ENCODE measurements at regions not wholly inside any gene's neighbourhood (a gene's known extent, or its start where the extent isn't known, plus 50 kb on each side); places are given as distances from the start of the nearest gene placed in this dataset.
"Not testable (repeated sequence)": the region's sequence is repeated elsewhere in the genome, so short reads cannot be mapped to it uniquely, and the experiment has no call there.

DNA sequence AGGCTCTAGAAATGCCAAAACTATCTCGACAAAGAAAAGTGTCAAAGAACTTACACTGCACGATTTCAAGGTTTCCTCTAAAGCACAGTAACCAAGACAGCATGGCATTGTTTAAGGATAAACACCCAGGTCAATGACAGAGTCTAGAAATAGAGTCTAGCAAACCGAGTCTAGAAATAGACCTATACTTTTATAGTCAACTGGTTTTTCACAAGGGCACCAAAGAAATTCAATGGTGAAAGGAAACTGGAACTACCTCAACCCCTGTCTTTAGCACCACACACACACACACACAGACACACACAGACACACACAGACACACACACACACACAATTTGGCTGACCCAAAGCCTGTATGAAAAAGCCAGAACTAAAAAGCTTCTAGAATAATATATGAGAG is 67.1 kb upstream of the PGBD5 start:
- no peak for DNase-seq (ENCODE audit: low read depth in 4 of 4, low spot score in 1 of 4)

DNA sequence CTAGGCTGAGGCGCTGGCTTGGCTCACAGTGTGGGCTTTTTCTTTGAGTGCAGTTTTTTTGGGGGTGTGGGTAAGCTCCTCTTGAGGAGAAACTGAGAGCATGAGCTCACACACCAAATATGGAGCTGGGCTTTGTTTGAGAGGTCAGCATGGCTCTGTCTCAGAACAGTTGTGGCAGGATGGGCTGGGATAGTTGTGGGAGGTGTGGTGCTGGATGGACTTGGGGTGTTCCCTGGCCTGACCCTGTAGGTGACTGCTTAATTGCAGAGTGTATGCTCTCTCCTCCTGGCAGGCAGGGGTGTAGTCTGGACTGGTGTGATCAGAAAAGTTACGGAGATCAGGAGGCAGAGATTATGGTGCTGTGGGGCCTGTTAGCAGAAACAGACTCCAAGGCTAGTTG is 64.3 kb upstream of the PGBD5 start:
- no peak for DNase-seq (ENCODE audit: low read depth in 4 of 4, low spot score in 1 of 4)

DNA sequence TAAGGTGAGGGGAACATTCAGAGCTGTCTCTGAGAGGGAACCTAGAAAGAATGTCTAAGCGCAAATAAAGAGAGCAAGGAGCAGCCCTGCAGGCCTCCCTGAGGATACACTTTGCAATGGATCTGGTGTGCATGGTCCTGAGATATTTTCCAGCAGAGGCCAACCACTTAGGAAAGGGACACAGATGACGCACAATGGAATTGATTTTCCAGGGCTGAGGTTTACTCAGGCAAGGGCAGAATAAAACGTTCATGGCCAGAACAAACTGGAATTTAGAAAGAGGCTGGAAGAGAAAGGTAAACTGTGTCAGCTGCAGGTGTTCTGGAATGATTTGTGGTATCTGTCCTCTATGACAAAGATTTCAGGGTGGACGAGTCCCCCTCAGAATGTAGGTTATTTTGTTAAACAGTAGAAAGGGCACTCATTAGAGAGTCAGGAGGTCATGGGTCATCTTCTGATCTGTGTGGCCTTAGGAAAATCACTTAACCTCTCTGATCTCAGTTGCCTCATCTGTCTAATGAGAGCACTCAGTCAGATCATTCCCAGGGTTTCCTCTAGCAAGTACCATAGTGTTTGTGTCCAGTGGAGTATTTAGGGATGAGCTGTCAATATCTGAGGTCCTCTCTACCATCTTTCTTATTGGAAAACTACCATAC is 61.8 kb upstream of the PGBD5 start:
- DNase-seq (ENCODE audit: low read depth in 4 of 4, low spot score in 1 of 4): no peak

DNA sequence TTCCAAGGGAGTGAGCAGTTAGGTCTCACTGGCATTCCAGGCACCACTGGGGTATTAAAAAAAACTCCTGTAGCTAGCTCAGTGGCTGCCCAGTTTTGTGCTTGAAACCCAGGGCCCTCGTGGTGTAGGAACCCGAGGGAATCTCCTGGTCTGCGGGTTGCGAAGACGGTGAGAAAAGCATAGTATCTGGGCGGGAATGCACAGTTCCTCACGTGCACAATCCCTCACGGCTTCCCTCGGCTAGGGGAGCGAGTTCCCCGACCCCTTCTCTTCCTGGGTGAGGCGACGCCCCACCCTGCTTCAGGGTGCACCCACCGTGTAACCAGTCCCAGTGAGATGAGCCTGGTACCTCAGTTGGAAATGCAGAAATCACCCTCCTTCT is 50.5 kb upstream of the PGBD5 start:
- no peak for DNase-seq (ENCODE audit: low read depth in 4 of 4, low spot score in 1 of 4)

DNA sequence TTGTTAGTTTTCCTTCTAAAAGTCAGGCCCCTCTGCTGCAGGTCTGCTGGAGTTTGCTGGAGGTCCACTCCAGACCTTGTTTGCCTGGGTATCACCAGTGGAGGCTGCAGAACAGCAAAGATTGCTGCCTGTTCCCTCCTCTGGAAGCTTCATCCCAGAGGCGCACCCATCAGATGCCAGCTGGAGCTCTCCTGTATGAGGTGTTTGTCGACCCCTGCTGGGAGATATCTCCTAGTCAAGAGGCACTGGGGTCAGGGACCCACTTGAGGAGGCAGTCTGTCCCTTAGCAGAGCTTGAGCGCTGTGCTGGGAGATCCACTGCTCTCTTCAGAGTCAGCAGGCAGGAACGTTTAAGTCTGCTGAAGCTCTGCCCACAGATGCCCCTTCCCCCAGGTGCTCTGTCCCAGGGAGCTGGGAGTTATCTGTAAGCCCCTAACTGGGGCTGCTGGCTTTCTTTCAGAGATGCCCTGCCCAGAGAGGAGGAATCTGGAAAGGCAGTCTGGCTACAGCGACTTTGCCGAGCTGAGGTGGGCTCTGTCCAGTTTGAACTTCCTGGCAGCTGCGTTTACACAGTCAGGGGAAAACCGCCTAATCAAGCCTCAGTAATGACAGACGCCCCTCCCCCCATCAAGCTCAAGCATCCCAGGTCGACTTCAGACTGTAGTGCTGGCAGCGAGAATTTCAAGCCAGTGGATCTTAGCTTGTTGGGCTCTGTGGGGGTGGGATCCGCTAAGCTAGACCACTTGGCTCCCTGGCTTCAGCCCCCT is 49.9 kb upstream of the PGBD5 start:
- not testable (repeated sequence) for DNase-seq (ENCODE audit: low read depth in 4 of 4, low spot score in 1 of 4)

Measured in stimulated activated CD4-positive, alpha-beta T cell treated with anti-CD3 and anti-CD28 coated beads, Interleukin-1b, Interleukin-23, amount 100 ng/mL, for 24 hours (primary cell).